IMR-90 (cell line): ENCODE measurements at regions not wholly inside any gene's neighbourhood (a gene's known extent, or its start where the extent isn't known, plus 50 kb on each side); places are given as distances from the start of the nearest gene placed in this dataset.

Experiments used
- ATAC-seq: fragments of 200-7000 bp; cut with Tn5 transposase; 2 replicates; pipeline ENCODE4 v1.9.1; 2020; ENCODE audit warnings: low read depth, mild to moderate bottlenecking, moderate library complexity
- BruUV-seq: library from RNA; stranded (reverse); fragments of 400-500 nt; replicated peaks from 2 replicates; lab custom pipeline; 2021; lab: Mats Ljungman, UMichigan
- CTCF ChIA-PET: fragments of 300-600 bp; formaldehyde crosslinking; extraction: SDS; loops from one replicate; lab custom pipeline; 2021; ENCODE audit warnings: antibody characterized with exemption; lab: Yijun Ruan, JAX
- POLR2A ChIA-PET: fragments of 300-600 bp; sonication (Branson Sonifier 250); formaldehyde crosslinking; loops from one replicate; lab custom pipeline; 2022; ENCODE audit warnings: antibody characterized with exemption; ENCODE audit not compliant: unreplicated experiment; lab: Charles Lee
- DNase-seq: peaks from one replicate; pipeline ENCODE4 v3.0.0; 2013
- H2AFZ ChIP-seq: replicated peaks from 2 replicates; pipeline ENCODE3; 2013; ENCODE audit warnings: low read length, mild to moderate bottlenecking; ENCODE audit not compliant: poor library complexity
- H2AK5ac ChIP-seq: 2 replicates; pipeline ENCODE4 v1.6.1; 2013; ENCODE audit warnings: low read depth, low read length, inconsistent platforms
- H2AK9ac ChIP-seq: replicated peaks from 2 replicates; pipeline ENCODE3; 2013; ENCODE audit warnings: mild to moderate bottlenecking, low read depth, low read length, moderate library complexity; ENCODE audit not compliant: poor library complexity
- H2BK120ac ChIP-seq: 2 replicates; pipeline ENCODE4 v1.6.1; 2013; ENCODE audit warnings: low read depth, low read length, inconsistent platforms
- H2BK15ac ChIP-seq: 3 replicates; pipeline ENCODE4 v1.6.1; 2013; ENCODE audit warnings: low read depth, low read length, inconsistent platforms
- H2BK20ac ChIP-seq: 2 replicates; pipeline ENCODE4 v1.6.1; 2013; ENCODE audit warnings: low read depth, mild to moderate bottlenecking, inconsistent platforms, low read length, moderate library complexity
- H2BK5ac ChIP-seq: 2 replicates; pipeline ENCODE4 v1.6.1; 2013; ENCODE audit warnings: mild to moderate bottlenecking, low read depth, low read length, inconsistent platforms; ENCODE audit not compliant: poor library complexity, severe bottlenecking
- H3K14ac ChIP-seq: replicated peaks from 2 replicates; pipeline ENCODE4 v1.6.1; 2013; ENCODE audit warnings: low read depth, low read length, inconsistent platforms
- H3K18ac ChIP-seq: 2 replicates; pipeline ENCODE4 v1.6.1; 2013; ENCODE audit warnings: low read depth, low read length, control low read depth
- H3K23ac ChIP-seq: 2 replicates; pipeline ENCODE4 v1.6.1; 2013; ENCODE audit warnings: low read depth, low read length, inconsistent platforms
- H3K27ac ChIP-seq: 2 replicates; pipeline ENCODE4 v1.5.1; 2013; ENCODE audit warnings: mild to moderate bottlenecking, control low read depth, low read length; ENCODE audit not compliant: insufficient read depth
- H3K27me3 ChIP-seq: 2 replicates; pipeline ENCODE4 v1.6.1; 2013; ENCODE audit warnings: low read length; ENCODE audit not compliant: control insufficient read depth, insufficient read depth
- H3K36me3 ChIP-seq: 2 replicates; pipeline ENCODE4 v1.6.1; 2013; ENCODE audit warnings: low read length, mixed read lengths; ENCODE audit not compliant: control insufficient read depth, insufficient read depth
- H3K4ac ChIP-seq: 2 replicates; pipeline ENCODE4 v1.6.1; 2013; ENCODE audit warnings: low read depth, low read length, inconsistent platforms
- H3K4me1 ChIP-seq: 2 replicates; pipeline ENCODE4 v1.6.1; 2013; ENCODE audit warnings: low read length, mixed read lengths; ENCODE audit not compliant: control insufficient read depth, insufficient read depth
- H3K4me2 ChIP-seq: 2 replicates; pipeline ENCODE4 v1.6.1; 2013; ENCODE audit warnings: low read depth, mild to moderate bottlenecking, control low read depth, low read length, moderate library complexity
- H3K4me3 ChIP-seq: 2 replicates; pipeline ENCODE4 v1.5.1; 2013; ENCODE audit warnings: low read depth, mild to moderate bottlenecking, control low read depth, low read length, moderate library complexity; ENCODE audit not compliant: insufficient read depth
- H3K56ac ChIP-seq: 2 replicates; pipeline ENCODE4 v1.6.1; 2013; ENCODE audit warnings: low read length, inconsistent platforms; ENCODE audit not compliant: insufficient read depth; ENCODE audit errors: extremely low read depth
- H3K79me1 ChIP-seq, 2 experiments: 2 replicates each; pipeline ENCODE4 v1.6.1; 2013; ENCODE audit warnings: low read length in 2 of 2, inconsistent platforms in 1 of 2, low read depth in 1 of 2
- H3K9ac ChIP-seq: 2 replicates; pipeline ENCODE4 v1.6.1; 2013; ENCODE audit warnings: low read depth, low read length, control low read depth
- H3K9me1 ChIP-seq: 2 replicates; pipeline ENCODE4 v1.6.1; 2013; ENCODE audit warnings: low read length, inconsistent platforms; ENCODE audit not compliant: insufficient read depth
- H3K9me3 ChIP-seq: 2 replicates; pipeline ENCODE4 v1.6.1; 2013; ENCODE audit warnings: low read length; ENCODE audit not compliant: control insufficient read depth, insufficient read depth
- H4K20me1 ChIP-seq: 2 replicates; pipeline ENCODE4 v1.6.1; 2013; ENCODE audit warnings: low read length, inconsistent platforms; ENCODE audit not compliant: insufficient read depth
- H4K5ac ChIP-seq: 2 replicates; pipeline ENCODE4 v1.6.1; 2013; ENCODE audit warnings: mild to moderate bottlenecking, low read depth, low read length, control low read depth
- H4K8ac ChIP-seq, 2 experiments: 2 replicates each; pipeline ENCODE4 v1.6.1; 2013; ENCODE audit warnings: low read depth in 2 of 2, low read length in 2 of 2, control low read depth in 1 of 2, inconsistent platforms in 1 of 2
- H4K91ac ChIP-seq: 2 replicates; pipeline ENCODE4 v1.6.1; 2013; ENCODE audit warnings: low read depth, low read length, inconsistent platforms; ENCODE audit not compliant: insufficient read depth
- BHLHE40 ChIP-seq: fragments of 150-350 bp; IDR thresholded peaks from 2 replicates; pipeline ENCODE4 v1.6.1; 2016; ENCODE audit warnings: mild to moderate bottlenecking, low read depth, low read length
- CEBPB ChIP-seq: IDR thresholded peaks from 2 replicates; pipeline ENCODE4 v1.6.1; 2012; ENCODE audit warnings: low read depth, low read length, improper control_type of control experiment
- CHD1 ChIP-seq: IDR thresholded peaks from 2 replicates; pipeline ENCODE4 v1.6.1; 2012; ENCODE audit warnings: low read depth, low read length, improper control_type of control experiment
- CTCF ChIP-seq: conservative IDR thresholded peaks from 2 replicates; pipeline ENCODE4 v1.5.1; 2012; ENCODE audit warnings: mild to moderate bottlenecking, low read depth, low read length, improper control_type of control experiment
- ELK1 ChIP-seq: fragments of 150-350 bp; IDR thresholded peaks from 2 replicates; pipeline ENCODE4 v1.6.1; 2016; ENCODE audit warnings: low read depth, mild to moderate bottlenecking, low read length, moderate library complexity, borderline replicate concordance
- FOS ChIP-seq: fragments of 150-350 bp; IDR thresholded peaks from 2 replicates; pipeline ENCODE4 v1.6.1; 2016; ENCODE audit warnings: low read depth, low read length
- MAFK ChIP-seq: IDR thresholded peaks from 2 replicates; pipeline ENCODE4 v1.6.1; 2012; ENCODE audit warnings: low read depth, low read length, improper control_type of control experiment
- MAZ ChIP-seq: IDR thresholded peaks from 2 replicates; pipeline ENCODE4 v1.6.1; 2012; ENCODE audit warnings: low read depth, mild to moderate bottlenecking, low read length, improper control_type of control experiment, moderate library complexity, borderline replicate concordance
- MXI1 ChIP-seq: IDR thresholded peaks from 2 replicates; pipeline ENCODE4 v1.6.1; 2012; ENCODE audit warnings: low read depth, mild to moderate bottlenecking, low read length, moderate library complexity, borderline replicate concordance
- NFE2L2 ChIP-seq: fragments of 150-350 bp; IDR thresholded peaks from 2 replicates; pipeline ENCODE4 v1.6.1; 2016; ENCODE audit warnings: low read depth, mild to moderate bottlenecking, low read length
- POLR2A ChIP-seq: IDR thresholded peaks from 2 replicates; pipeline ENCODE4 v1.6.1; 2012; ENCODE audit warnings: mild to moderate bottlenecking, low read depth, low read length
- RAD21 ChIP-seq: IDR thresholded peaks from 2 replicates; pipeline ENCODE4 v1.6.1; 2012; ENCODE audit warnings: low read length, improper control_type of control experiment
- RFX5 ChIP-seq: IDR thresholded peaks from 2 replicates; pipeline ENCODE4 v1.8.0; 2012; ENCODE audit warnings: low read depth, mild to moderate bottlenecking, low read length, moderate library complexity
- SMC3 ChIP-seq: fragments of 150-350 bp; IDR thresholded peaks from 2 replicates; pipeline ENCODE4 v1.6.1; 2016; ENCODE audit warnings: low read depth, mild to moderate bottlenecking, antibody characterized with exemption, low read length, moderate library complexity
- USF2 ChIP-seq: fragments of 150-350 bp; IDR thresholded peaks from 2 replicates; pipeline ENCODE4 v1.6.1; 2017; ENCODE audit warnings: mild to moderate bottlenecking, antibody characterized with exemption, low read length, low read depth
- WGBS, 2 experiments: methylation state at CpG; one replicate each; pipeline versions ENCODE4 v1.1.5 to v1.1.7; 2013; ENCODE audit warnings: missing lambda C conversion rate in 2 of 2; ENCODE audit not compliant: insufficient read length in 1 of 2; ENCODE audit errors: extremely low coverage in 2 of 2; 5-methylcytosine and 5-hydroxymethylcytosine counted together
- dilution Hi-C: fragments of 300-500 bp; cut with HindIII; formaldehyde crosslinking; loops from one replicate; pipeline ENCODE4 v1.14.3; 2018; ENCODE audit warnings: low sequenced_read_pairs; ENCODE audit not compliant: unreplicated experiment
- in situ Hi-C: fragments of 300-500 bp; cut with MboI; formaldehyde crosslinking; loops from 3 replicates; pipeline ENCODE4 v1.14.3; 2019; ENCODE audit warnings: low sequenced_read_pairs, inconsistent platforms, mixed read lengths
- intact Hi-C: fragments of 100-400 bp; cut with micrococcal nuclease; formaldehyde crosslinking; loops from 2 replicates; pipeline ENCODE4 v1.10.0; 2022

DNA sequence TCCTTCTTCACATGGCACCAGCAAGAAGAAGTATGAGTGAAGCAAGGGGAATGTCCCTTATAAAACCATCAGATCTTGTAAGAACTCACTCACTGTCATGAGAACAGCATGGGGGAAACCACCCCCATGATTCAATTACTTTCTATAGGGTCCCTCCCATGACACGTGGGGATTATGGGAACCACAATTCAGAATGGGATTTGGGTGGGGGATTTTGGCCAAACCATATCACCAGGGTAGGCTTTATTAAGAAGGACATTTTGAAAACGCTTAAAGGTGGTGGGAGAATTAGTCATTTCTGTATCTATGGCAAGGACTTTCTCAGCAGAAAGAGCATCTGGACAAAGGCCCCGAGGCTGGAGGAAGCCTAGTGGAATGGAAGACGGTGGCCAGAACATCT is 100.2 kb upstream of the ADAMTS16 start:
- Histone ChIP-seq H4K8ac (no peak overlapping the region), H3K9me1 (no peaks in the 10 kb centered on the region), H3K4me3 (no peak overlapping the region), H2AFZ (no peak overlapping the region), H3K4ac (no peak overlapping the region), H2BK120ac (no peak overlapping the region), H4K91ac (no peak overlapping the region), H3K4me1 (no peaks in the 10 kb centered on the region), H4K5ac (no peak overlapping the region), H2BK20ac (no peak overlapping the region), H2AK5ac (no peak overlapping the region), H3K14ac (no peak overlapping the region), H3K9me3 (peaks cover 6% of the 10 kb centered on the region; the same call in 1 of the 2 replicates), H2AK9ac (no peak overlapping the region), H3K9ac (no peak overlapping the region), H4K20me1 (no peaks in the 10 kb centered on the region), H3K18ac (no peak overlapping the region), H2BK5ac (no peak overlapping the region), H3K23ac (no peak overlapping the region), H3K79me1 (no peaks in the 10 kb centered on the region), H3K36me3 (no peaks in the 10 kb centered on the region), H3K4me2 (no peak overlapping the region), H3K27ac (no peak overlapping the region), H3K27me3 (no peaks in the 10 kb centered on the region), H3K56ac (no peak overlapping the region), H2BK15ac (no peak overlapping the region)
- dilution Hi-C loops = no loop called here
- intact Hi-C loops = no loop called here
- TF ChIP-seq CHD1 (no peak), MAZ (no peak), CEBPB (no peak), USF2 (no peak), RFX5 (no peak), FOS (no peak), RAD21 (no peak), POLR2A (no peak), ELK1 (no peak), BHLHE40 (no peak), CTCF (no peak), MAFK (no peak), NFE2L2 (no peak), SMC3 (no peak), MXI1 (no peak)
- BruUV-seq = no TSS peak
- ChIA-PET POLR2A (no interaction called here), CTCF (interaction anchor here (0.5 kb wide), 1 partner anchor 15 kb away, joined by 3 read pairs; no protein-coding TSS in a partner anchor)
- ATAC-seq (no peak), DNase-seq (no peak)
- WGBS, 2 experiments = 27% methylated on average over 3 of the region's 4 CpGs; no CpG with 5 or more reads in 1 of the 2 experiments
- in situ Hi-C loops = no loop called here
